A172 (cell line): ENCODE measurements at regions not wholly inside any gene's neighbourhood (a gene's known extent, or its start where the extent isn't known, plus 50 kb on each side); places are given as distances from the start of the nearest gene placed in this dataset.
"Not testable (repeated sequence)": the region's sequence is repeated elsewhere in the genome, so short reads cannot be mapped to it uniquely, and the experiment has no call there.

Source experiments
- DNase-seq: peaks from one replicate; pipeline ENCODE4 v3.0.0-alpha.2; 2015; ENCODE audit warnings: low spot score

DNA sequence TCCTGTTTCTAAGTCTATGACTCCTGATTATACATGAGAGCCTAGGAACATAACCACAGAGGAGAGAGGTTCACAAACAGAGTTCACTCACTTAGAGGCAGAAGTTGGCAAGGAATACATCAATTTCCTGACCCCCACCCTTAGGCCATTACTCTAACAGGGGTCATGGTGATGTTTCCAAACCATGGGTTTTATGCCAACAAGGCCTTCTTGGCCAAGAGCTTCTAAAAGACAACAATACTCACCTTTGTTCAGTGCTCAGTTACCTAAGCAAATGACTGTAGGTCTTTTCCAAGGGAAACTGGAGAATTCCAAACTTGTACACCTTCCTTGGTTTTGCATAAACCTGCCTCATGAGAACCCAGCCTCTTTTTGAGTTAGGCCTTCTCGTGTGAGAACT, 52.6 kb downstream of the ERICH4 start:
- DNase-seq, result no peak

DNA sequence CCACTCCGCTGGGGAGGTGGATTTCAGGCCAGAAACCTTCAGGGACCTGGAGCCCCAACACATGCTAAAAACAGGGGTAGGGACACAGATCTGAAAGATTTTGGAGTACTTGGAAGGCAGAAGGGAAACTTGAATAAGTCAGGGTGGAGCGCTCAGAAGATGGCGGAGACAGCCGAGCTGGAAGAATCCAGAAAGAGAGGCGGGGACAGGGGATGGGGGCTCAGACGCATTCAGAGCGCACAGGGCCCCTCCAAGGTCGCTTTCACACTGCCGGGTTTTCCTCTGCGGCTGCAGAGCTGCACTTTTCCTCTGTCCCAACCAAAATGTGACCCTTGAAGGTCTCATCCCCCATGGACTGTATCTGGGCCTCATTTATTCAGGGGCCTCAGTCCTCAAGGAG, 56.9 kb downstream of the ERICH4 start:
- no peak for DNase-seq

GRCh38 chr19:41500443-41500842, 57.5 kb downstream of the ERICH4 start:
- no peak for DNase-seq

GRCh38 chr19:41501854-41502253, 58.9 kb downstream of the ERICH4 start:
- DNase-seq, result peak; percentile 13

DNA sequence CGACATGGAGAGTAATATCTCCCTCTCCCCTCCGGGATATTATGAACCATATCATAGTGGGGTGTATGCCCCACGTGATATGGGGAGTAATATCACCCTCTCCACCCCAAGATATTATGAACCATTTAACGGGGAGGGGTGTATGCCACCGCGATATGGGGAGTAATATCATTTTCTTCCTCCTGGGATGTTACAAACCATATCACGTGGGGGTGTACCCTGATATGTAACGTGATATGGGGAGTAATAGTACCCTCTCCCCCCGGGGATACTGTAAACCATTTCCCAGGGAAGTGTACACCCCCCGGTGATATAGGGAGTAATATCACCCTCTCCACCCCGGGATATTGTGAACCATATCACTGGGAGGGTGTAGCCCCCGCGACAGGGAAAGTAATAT, 62.1 kb downstream of the ERICH4 start:
- no peak for DNase-seq

DNA sequence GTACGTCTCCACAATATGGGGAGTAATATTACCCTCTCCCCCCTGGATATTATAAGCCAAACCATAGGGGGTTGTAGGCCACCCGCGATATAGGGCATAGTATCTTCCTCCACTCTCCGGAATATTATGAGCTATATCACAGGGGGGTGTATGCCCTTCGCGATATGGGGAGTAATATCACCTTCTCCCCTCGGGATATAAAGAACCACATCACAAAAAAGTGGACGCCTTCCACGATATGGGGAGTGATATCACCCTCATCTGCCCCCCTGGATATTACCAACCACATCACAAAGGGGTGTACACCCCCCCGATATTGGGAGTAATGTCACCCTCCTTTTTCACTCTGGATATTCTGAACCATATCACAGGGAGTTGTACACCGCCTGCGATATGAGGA, 65.5 kb upstream of the CEACAM21 start:
- no peak for DNase-seq

- DNase-seq, result no peak
These were observed 64.3 kb upstream of the CEACAM21 start for GRCh38 chr19:41511628-41512027.

DNA sequence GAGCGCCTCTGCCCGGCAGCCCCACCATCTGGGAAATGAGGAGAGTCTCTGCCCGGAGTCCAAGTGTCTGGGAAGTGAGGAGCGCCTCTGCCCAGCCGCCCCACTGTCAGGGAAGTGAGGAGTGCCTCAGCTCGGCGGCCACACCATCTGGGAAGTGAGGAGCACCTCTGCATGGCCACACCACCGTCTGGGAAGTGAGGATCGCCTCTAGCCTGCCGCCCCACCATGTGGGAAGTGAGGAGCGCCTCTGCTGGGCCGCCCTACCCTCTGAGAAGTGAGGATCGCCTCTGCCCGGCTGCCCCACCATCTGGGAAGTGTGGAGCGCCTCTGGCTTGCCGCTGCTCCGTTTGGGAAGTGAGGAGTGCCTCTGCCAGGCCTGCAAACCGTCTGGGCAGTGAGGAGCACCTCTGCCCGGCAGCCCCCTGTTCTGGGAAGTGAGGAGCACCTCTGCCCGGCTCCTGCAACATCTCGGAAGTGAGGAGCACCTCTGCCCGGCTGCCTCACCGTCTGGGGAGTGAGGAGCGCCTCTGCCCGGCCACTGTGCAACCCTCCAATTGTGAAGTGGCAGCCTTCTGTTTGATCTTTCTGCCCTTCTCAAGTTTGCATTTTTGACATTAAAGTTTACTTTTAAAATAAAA, 60.8 kb upstream of the CEACAM21 start:
- DNase-seq, result no peak

- not testable (repeated sequence) for DNase-seq
These were observed 59.4 kb upstream of the CEACAM21 start for GRCh38 chr19:41516292-41517171.

GRCh38 chr19:41518141-41518540, 57.8 kb upstream of the CEACAM21 start:
- no peak for DNase-seq

DNA sequence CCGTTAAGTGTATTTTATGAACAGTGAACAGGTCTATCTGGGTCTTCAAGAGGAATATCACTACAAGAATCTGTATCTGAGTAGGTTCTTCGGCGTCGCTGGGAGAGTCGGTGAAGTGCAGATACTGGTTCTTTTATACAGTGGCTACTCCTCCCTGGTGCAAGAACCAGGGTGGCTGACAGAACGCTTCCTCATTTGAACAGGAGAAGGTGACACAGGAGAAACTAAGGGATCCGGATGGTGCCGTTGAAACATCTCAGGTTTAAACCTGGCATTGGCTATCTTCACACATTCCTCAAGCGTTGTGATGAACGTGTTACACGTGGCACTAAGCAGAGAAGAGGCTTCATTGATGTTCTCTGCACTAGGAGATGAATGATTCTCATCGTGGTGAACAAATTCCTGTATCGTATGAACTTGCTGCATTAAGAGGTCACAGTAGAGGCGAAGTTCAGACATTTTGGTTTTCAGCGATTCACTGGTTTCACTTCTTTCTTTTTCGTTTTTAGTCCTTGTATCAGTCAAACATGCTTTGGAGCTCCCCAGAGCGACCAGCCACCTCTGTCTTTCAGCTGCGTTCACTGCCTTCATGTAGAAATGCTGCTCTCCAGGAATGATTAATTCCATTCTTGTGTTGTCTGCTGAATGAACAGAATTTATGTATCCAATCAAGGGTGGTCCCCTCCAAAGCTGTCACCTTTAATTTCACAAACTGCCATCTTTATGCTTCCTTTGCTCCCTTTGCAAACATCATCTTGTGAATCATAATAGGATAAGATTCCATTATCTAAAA, 54.6 kb upstream of the CEACAM21 start:
- not testable (repeated sequence) for DNase-seq

GRCh38 chr19:41521931-41522555, 53.9 kb upstream of the CEACAM21 start:
- DNase-seq, result no peak

GRCh38 chr19:41525989-41526388, 50.0 kb upstream of the CEACAM21 start:
- DNase-seq, result no peak
